Astrocyte (in vitro differentiated cells and primary cell): ENCODE measurements at regions not wholly inside any gene's neighbourhood (a gene's known extent, or its start where the extent isn't known, plus 50 kb on each side); places are given as distances from the start of the nearest gene placed in this dataset.
"Not testable (repeated sequence)": the region's sequence is repeated elsewhere in the genome, so short reads cannot be mapped to it uniquely, and the experiment has no call there.

Source experiments
- DNase-seq: peaks from one replicate; pipeline ENCODE4 v3.0.0-alpha.2; 2010; ENCODE audit warnings: low read depth
- FAIRE-seq: peaks from 2 replicates; lab custom pipeline; 2011; peaks lifted over from hg19 to GRCh38; lab: Jason Lieb, UNC
- H2AFZ ChIP-seq: 2 replicates; pipeline ENCODE4 v1.6.0; 2012; ENCODE audit warnings: low read depth, low read length, inconsistent platforms
- H3K27ac ChIP-seq: 2 replicates; pipeline ENCODE4 v1.5.1; 2011; ENCODE audit warnings: low read depth, low read length, inconsistent platforms
- H3K27me3 ChIP-seq: 2 replicates; pipeline ENCODE4 v1.6.0; 2011; ENCODE audit warnings: low read length, inconsistent platforms; ENCODE audit not compliant: insufficient read depth
- H3K36me3 ChIP-seq: 2 replicates; pipeline ENCODE4 v1.5.1; 2011; ENCODE audit warnings: low read length, inconsistent platforms; ENCODE audit not compliant: insufficient read depth
- H3K4me1 ChIP-seq: 2 replicates; pipeline ENCODE4 v1.5.1; 2011; ENCODE audit warnings: low read length, inconsistent platforms; ENCODE audit not compliant: insufficient read depth
- H3K4me2 ChIP-seq: 2 replicates; pipeline ENCODE4 v1.6.0; 2012; ENCODE audit warnings: low read length, inconsistent platforms
- H3K4me3 ChIP-seq: 2 replicates; pipeline ENCODE4 v1.5.1; 2011; ENCODE audit warnings: low read depth, mild to moderate bottlenecking, low read length, inconsistent platforms; ENCODE audit not compliant: insufficient read depth
- H3K79me2 ChIP-seq: 2 replicates; pipeline ENCODE4 v1.6.0; 2012; ENCODE audit warnings: mild to moderate bottlenecking, low read length, inconsistent platforms; ENCODE audit not compliant: insufficient read depth
- H3K9ac ChIP-seq: 2 replicates; pipeline ENCODE4 v1.6.0; 2012; ENCODE audit warnings: mild to moderate bottlenecking, low read length, inconsistent platforms
- H3K9me3 ChIP-seq: 2 replicates; pipeline ENCODE4 v1.5.1; 2012; ENCODE audit warnings: low read depth, mild to moderate bottlenecking, low read length, inconsistent platforms; ENCODE audit not compliant: insufficient read depth
- H4K20me1 ChIP-seq: 2 replicates; pipeline ENCODE4 v1.6.0; 2012; ENCODE audit warnings: low read length, inconsistent platforms; ENCODE audit not compliant: insufficient read depth
- H3K27ac Mint-ChIP-seq: one replicate; pipeline ENCODE4 v1.8.0; 2021; ENCODE audit warnings: mild to moderate bottlenecking, mixed read lengths; ENCODE audit not compliant: unreplicated experiment
- H3K27me3 Mint-ChIP-seq: one replicate; pipeline ENCODE4 v1.8.0; 2021; ENCODE audit warnings: low read depth, mixed read lengths; ENCODE audit not compliant: unreplicated experiment
- H3K36me3 Mint-ChIP-seq: one replicate; pipeline ENCODE4 v1.8.0; 2021; ENCODE audit warnings: low read depth, mixed read lengths; ENCODE audit not compliant: unreplicated experiment
- H3K4me1 Mint-ChIP-seq: one replicate; pipeline ENCODE4 v1.8.0; 2021; ENCODE audit warnings: low read depth, mixed read lengths; ENCODE audit not compliant: unreplicated experiment
- H3K4me3 Mint-ChIP-seq: one replicate; pipeline ENCODE4 v1.8.0; 2021; ENCODE audit warnings: mild to moderate bottlenecking, moderate library complexity, mixed read lengths; ENCODE audit not compliant: unreplicated experiment
- H3K9me3 Mint-ChIP-seq: one replicate; pipeline ENCODE4 v1.8.0; 2021; ENCODE audit warnings: mild to moderate bottlenecking, mixed read lengths; ENCODE audit not compliant: unreplicated experiment
- CTCF ChIP-seq: IDR thresholded peaks from 2 replicates; pipeline ENCODE4 v1.5.1; 2011; ENCODE audit warnings: low read depth, mild to moderate bottlenecking, inconsistent platforms, low read length, moderate library complexity; ENCODE audit not compliant: insufficient read depth
- EZH2 ChIP-seq: IDR thresholded peaks from 2 replicates; pipeline ENCODE4 v1.6.1; 2012; ENCODE audit warnings: mild to moderate bottlenecking, low read length, inconsistent platforms; ENCODE audit not compliant: insufficient read depth

DNA sequence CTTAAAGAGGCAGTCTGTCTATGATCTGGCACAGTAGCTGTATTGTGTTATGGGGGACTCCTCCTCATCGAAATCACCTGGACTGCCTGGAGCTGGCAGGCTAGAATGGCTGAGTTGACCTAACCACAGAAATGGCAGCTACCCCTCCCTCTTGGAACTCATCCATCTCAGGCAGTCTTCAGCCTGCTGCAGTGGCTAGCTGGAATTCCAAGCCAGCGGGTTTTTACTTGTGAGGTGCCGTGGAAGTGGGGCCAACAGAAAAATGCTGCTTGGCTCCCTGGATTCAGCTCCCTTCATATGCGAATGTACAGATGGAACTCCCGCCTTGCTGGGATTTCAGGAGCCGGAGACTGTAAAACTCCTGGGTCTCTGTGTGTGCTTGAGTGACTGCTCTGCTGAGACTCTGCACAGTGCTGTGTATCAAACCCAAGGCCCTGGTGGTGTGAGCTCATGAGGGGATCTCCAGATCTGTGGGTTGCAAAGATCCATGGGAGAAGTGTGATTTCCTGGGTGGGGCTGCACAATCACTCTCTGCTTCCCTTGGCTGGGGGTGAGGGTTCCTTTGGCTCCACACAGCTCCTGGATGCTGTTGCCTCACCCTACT is 316.9 kb downstream of the CTH start:
- H3K36me3 ChIP-seq = no peaks in the 10 kb centered on the region
- Mint-ChIP-seq H3K4me1 (peaks cover 4% of the 10 kb centered on the region), H3K27me3 (no peaks in the 10 kb centered on the region), H3K9me3 (peaks cover 5% of the 10 kb centered on the region), H3K27ac (no peak overlapping the region), H3K4me3 (no peak overlapping the region), H3K36me3 (no peaks in the 10 kb centered on the region)
- no peaks in the 10 kb centered on the region for H4K20me1 ChIP-seq
- TF ChIP-seq CTCF (no peak), EZH2 (no peak)
- no peak overlapping the region for H3K4me2 ChIP-seq
- H3K79me2 ChIP-seq = no peaks in the 10 kb centered on the region
- peaks cover 5% of the 10 kb centered on the region for H3K9me3 ChIP-seq
- no peak overlapping the region for H3K9ac ChIP-seq
- no peaks in the 10 kb centered on the region for H3K27me3 ChIP-seq
- H3K27ac ChIP-seq = no peak overlapping the region
- DNase-seq (no peak), FAIRE-seq (no peak)
- H3K4me3 ChIP-seq = no peak overlapping the region
- H3K4me1 ChIP-seq = no peaks in the 10 kb centered on the region
- no peak overlapping the region for H2AFZ ChIP-seq

- not testable (repeated sequence) for FAIRE-seq, DNase-seq, H3K36me3 Mint-ChIP-seq, H3K4me3 Mint-ChIP-seq, H3K36me3 ChIP-seq, H3K9me3 Mint-ChIP-seq, H3K27ac ChIP-seq, H3K9me3 ChIP-seq, H3K27ac Mint-ChIP-seq, H3K4me2 ChIP-seq, H3K4me3 ChIP-seq, H3K9ac ChIP-seq, H3K27me3 Mint-ChIP-seq, H2AFZ ChIP-seq, H3K4me1 Mint-ChIP-seq, H4K20me1 ChIP-seq, H3K4me1 ChIP-seq, H3K79me2 ChIP-seq, H3K27me3 ChIP-seq
Measured at GRCh38 chr1:70736518-70736917, 311.1 kb downstream of the PTGER3 start.

DNA sequence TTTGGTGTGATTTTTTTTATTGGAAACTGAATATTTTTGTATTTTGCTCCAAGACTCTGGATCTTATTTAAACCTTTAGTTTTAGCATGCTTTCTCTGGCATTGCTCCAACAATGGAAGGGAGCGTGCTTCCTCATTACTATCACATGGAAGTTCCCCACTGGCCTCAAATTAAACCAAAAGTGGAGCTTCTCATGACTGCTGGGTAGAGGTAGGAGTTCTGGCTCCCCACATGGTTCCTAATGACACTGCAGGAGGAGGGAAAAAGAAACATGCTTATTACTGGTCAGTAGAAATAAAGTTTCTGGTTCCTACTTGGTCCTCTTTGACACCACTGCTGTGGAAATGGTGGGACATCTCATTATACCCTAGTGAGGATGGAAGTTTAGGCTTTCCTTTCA is 310.5 kb downstream of the PTGER3 start:
- no peak overlapping the region for H3K4me3 ChIP-seq
- no peak overlapping the region for H3K9ac ChIP-seq
- no peak overlapping the region for H3K27ac ChIP-seq
- no peaks in the 10 kb centered on the region for H3K36me3 Mint-ChIP-seq
- no peaks in the 10 kb centered on the region for H3K4me1 Mint-ChIP-seq
- H3K9me3 Mint-ChIP-seq = peaks cover 2% of the 10 kb centered on the region
- H3K79me2 ChIP-seq = no peaks in the 10 kb centered on the region
- H3K27me3 ChIP-seq = no peaks in the 10 kb centered on the region
- no peaks in the 10 kb centered on the region for H3K9me3 ChIP-seq
- TF ChIP-seq EZH2 (no peak), CTCF (no peak)
- no peak overlapping the region for H2AFZ ChIP-seq
- H3K27ac Mint-ChIP-seq = no peak overlapping the region
- no peak overlapping the region for H3K4me2 ChIP-seq
- DNase-seq = no peak
- no peaks in the 10 kb centered on the region for H3K36me3 ChIP-seq
- no peaks in the 10 kb centered on the region for H3K27me3 Mint-ChIP-seq
- no peaks in the 10 kb centered on the region for H3K4me1 ChIP-seq
- H3K4me3 Mint-ChIP-seq = no peak overlapping the region
- no peak for FAIRE-seq
- no peaks in the 10 kb centered on the region for H4K20me1 ChIP-seq
